Ishikawa (cell line): ENCODE measurements at regions not wholly inside any gene's neighbourhood (a gene's known extent, or its start where the extent isn't known, plus 50 kb on each side); places are given as distances from the start of the nearest gene placed in this dataset.

Experiments used
- CEBPB ChIP-seq: IDR thresholded peaks from 2 replicates; pipeline ENCODE4 v1.6.1; 2012
- CREB1 ChIP-seq: IDR thresholded peaks from 2 replicates; pipeline ENCODE4 v1.6.1; 2012; ENCODE audit warnings: low read depth
- EGR1 ChIP-seq: IDR thresholded peaks from 2 replicates; pipeline ENCODE4 v1.6.1; 2012
- EP300 ChIP-seq: IDR thresholded peaks from 2 replicates; pipeline ENCODE4 v1.6.1; 2012; ENCODE audit warnings: borderline replicate concordance
- FOXM1 ChIP-seq: IDR thresholded peaks from 2 replicates; pipeline ENCODE4 v1.6.1; 2012; ENCODE audit warnings: low read depth, borderline replicate concordance
- NFIC ChIP-seq: IDR thresholded peaks from 2 replicates; pipeline ENCODE4 v1.6.1; 2012
- RAD21 ChIP-seq: IDR thresholded peaks from 2 replicates; pipeline ENCODE4 v1.6.1; 2012; ENCODE audit warnings: low read depth
- REST ChIP-seq: IDR thresholded peaks from 2 replicates; pipeline ENCODE4 v1.6.1; 2012; ENCODE audit warnings: low read depth, mild to moderate bottlenecking
- TAF1 ChIP-seq: IDR thresholded peaks from 2 replicates; pipeline ENCODE4 v1.6.1; 2012; ENCODE audit warnings: low read depth, mild to moderate bottlenecking
- TCF12 ChIP-seq: IDR thresholded peaks from 2 replicates; pipeline ENCODE4 v1.6.1; 2012; ENCODE audit warnings: low read depth
- TEAD4 ChIP-seq: IDR thresholded peaks from 2 replicates; pipeline ENCODE4 v1.6.1; 2012
- USF1 ChIP-seq: IDR thresholded peaks from 2 replicates; pipeline ENCODE4 v1.6.1; 2012
- YY1 ChIP-seq: IDR thresholded peaks from 2 replicates; pipeline ENCODE4 v1.6.1; 2012; ENCODE audit warnings: low read depth
- ZBTB7A ChIP-seq: IDR thresholded peaks from 2 replicates; pipeline ENCODE4 v1.6.1; 2012; ENCODE audit warnings: low read depth
- TF ChIP-seq, protein P1 (sequence below): IDR thresholded peaks from 2 replicates; pipeline ENCODE4 v1.6.1; 2012

DNA sequence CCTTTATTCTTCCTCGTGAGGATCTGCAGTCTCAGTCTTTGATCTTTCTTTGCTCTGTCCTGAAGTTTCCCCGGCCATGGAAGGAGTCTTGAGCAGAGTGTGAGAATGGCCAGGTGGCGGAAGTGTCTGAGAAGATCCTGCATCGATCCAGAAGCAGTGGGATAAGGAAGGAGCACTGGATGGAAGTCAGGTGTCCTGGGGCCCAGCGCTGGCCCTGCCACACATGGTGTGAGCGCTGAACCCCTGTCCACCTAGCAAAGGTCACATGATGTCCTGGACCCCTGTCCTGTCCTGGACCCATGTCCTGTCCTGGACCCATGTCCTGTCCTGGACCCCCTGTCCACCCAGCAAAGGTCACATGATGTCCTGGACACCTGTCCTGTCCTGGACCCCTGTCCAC lies 111.8 kb upstream of the MED13L start:
- TF ChIP-seq CEBPB (no peak), CREB1 (no peak), EGR1 (no peak), FOXM1 (no peak), TAF1 (no peak), TEAD4 (no peak), NFIC (no peak), USF1 (no peak), TCF12 (no peak), REST (no peak), EP300 (no peak), RAD21 (no peak)
- TF ChIP-seq, protein P1, sequence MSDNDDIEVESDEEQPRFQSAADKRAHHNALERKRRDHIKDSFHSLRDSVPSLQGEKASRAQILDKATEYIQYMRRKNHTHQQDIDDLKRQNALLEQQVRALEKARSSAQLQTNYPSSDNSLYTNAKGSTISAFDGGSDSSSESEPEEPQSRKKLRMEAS = no peak

GRCh38 chr12:116389990-116390389 lies 112.5 kb upstream of the MED13L start:
- no peak for TF ChIP-seq EP300
- no peak for TF ChIP-seq CREB1
- TF ChIP-seq NFIC = peak; percentile 57
- TF ChIP-seq EGR1 = no peak
- TF ChIP-seq YY1 = no peak
- no peak for TF ChIP-seq TEAD4
- no peak for TF ChIP-seq FOXM1
- no peak for TF ChIP-seq CEBPB

GRCh38 chr12:116390401-116391335 lies 113.2 kb upstream of the MED13L start:
- TF ChIP-seq RAD21 = no peak

- TF ChIP-seq TAF1 (no peak), TCF12 (no peak), CREB1 (no peak), ZBTB7A (no peak), NFIC (no peak), TEAD4 (no peak)
These were observed 114.0 kb upstream of the MED13L start for GRCh38 chr12:116391501-116391900.

DNA sequence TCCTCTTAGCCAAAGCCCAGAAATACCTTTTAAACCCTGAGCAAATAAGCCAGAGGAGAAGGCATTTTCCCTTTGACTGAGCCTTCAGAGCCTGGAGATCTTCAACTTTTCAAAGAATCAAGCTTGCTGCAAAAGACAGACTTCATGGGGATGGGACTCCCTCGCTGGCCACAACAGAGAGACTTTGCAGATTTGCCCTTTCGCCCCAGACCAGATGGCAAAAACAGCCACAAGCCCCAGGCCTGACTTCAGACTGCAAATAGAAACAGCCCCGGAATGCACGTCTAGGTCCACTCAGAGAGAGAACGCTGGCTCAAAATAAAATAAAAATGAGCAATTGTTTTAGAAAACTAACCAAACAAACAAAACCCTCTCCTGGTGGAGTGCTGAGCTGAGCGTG lies 114.6 kb upstream of the MED13L start:
- no peak for TF ChIP-seq EGR1

GRCh38 chr12:116393255-116393654 lies 115.8 kb upstream of the MED13L start:
- TF ChIP-seq TAF1 (no peak), EP300 (no peak), RAD21 (no peak), NFIC (no peak), TEAD4 (no peak)

GRCh38 chr12:116393859-116394650 lies 116.6 kb upstream of the MED13L start:
- TF ChIP-seq USF1 (no peak), TAF1 (no peak), YY1 (no peak), TCF12 (no peak), REST (no peak), TEAD4 (no peak), FOXM1 (no peak), ZBTB7A (no peak), EP300 (no peak), NFIC (no peak), RAD21 (no peak), EGR1 (no peak), CREB1 (no peak), CEBPB (no peak)
- TF ChIP-seq, protein P1 = no peak
